WERI-Rb-1 (cell line): ENCODE measurements at regions not wholly inside any gene's neighbourhood (a gene's known extent, or its start where the extent isn't known, plus 50 kb on each side); places are given as distances from the start of the nearest gene placed in this dataset.

Experiments
- DNase-seq: peaks from one replicate; pipeline ENCODE4 v3.0.0-alpha.2; 2020
- H3K27ac ChIP-seq: fragments of 250-450 bp; sonication (Bioruptor Pico); 2 replicates; pipeline ENCODE4 v1.5.1; 2020; ENCODE audit warnings: mild to moderate bottlenecking, moderate library complexity
- H3K27me3 ChIP-seq: fragments of 250-450 bp; sonication (Bioruptor Pico); 2 replicates; pipeline ENCODE4 v1.5.1; 2021; ENCODE audit warnings: mild to moderate bottlenecking, low read depth, moderate library complexity; ENCODE audit not compliant: insufficient read depth, severe bottlenecking
- H3K36me3 ChIP-seq: fragments of 250-450 bp; sonication (Bioruptor Pico); 2 replicates; pipeline ENCODE4 v1.5.1; 2020; ENCODE audit warnings: mild to moderate bottlenecking, moderate library complexity
- H3K4me3 ChIP-seq: 2 replicates; pipeline ENCODE4 v1.5.1; 2011; ENCODE audit warnings: low read depth, mild to moderate bottlenecking, control low read depth, low read length
- H3K9me3 ChIP-seq: fragments of 250-450 bp; sonication (Bioruptor Pico); 2 replicates; pipeline ENCODE4 v1.5.1; 2021; ENCODE audit warnings: mild to moderate bottlenecking, moderate library complexity; ENCODE audit not compliant: severe bottlenecking
- CTCF ChIP-seq: IDR thresholded peaks from 2 replicates; pipeline ENCODE4 v1.5.1; 2011; ENCODE audit warnings: low read depth, mild to moderate bottlenecking, control low read depth, inconsistent platforms, low read length

GRCh38 chr17:77356690-77357201 lies 216.0 kb downstream of the SEC14L1 start:
- peak; percentile 5 for DNase-seq
- no peak for TF ChIP-seq CTCF
- H3K27me3 ChIP-seq = no peaks in the 10 kb centered on the region
- H3K4me3 ChIP-seq = no peak overlapping the region
- no peaks in the 10 kb centered on the region for H3K9me3 ChIP-seq
- H3K36me3 ChIP-seq = peaks cover 24% of the 10 kb centered on the region
- H3K27ac ChIP-seq = no peak overlapping the region

- Histone ChIP-seq H3K27ac (no peak overlapping the region), H3K36me3 (peaks cover 39% of the 10 kb centered on the region), H3K4me3 (no peak overlapping the region), H3K9me3 (no peaks in the 10 kb centered on the region), H3K27me3 (no peaks in the 10 kb centered on the region)
- TF ChIP-seq CTCF = no peak
- peak; percentile 4 for DNase-seq
Observed at GRCh38 chr17:77358801-77359200, 218.0 kb downstream of the SEC14L1 start.

DNA sequence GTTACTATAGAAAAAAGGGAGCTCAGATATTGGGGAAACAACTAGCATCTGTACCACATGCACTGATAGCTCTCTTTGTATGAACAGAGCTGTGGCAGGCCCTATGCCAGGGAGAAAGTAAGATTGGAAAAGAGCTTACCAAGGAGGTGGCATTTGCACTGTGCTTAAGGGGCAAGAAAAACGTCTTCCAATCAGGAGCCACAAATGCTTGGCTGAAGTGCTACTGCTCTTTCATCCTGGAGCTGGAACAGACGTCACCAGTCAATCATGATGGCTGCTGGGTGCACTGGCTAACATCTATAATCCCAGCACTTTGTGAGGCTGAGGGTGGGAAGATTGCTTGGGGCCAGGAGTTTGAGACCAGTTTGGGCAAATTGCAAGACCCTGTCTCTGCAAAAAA lies 218.5 kb downstream of the SEC14L1 start:
- H3K4me3 ChIP-seq = no peak overlapping the region
- no peak overlapping the region for H3K27ac ChIP-seq

GRCh38 chr17:77361986-77362620 lies 221.3 kb downstream of the SEC14L1 start:
- peaks cover 49% of the 10 kb centered on the region for H3K36me3 ChIP-seq
- DNase-seq = no peak
- no peaks in the 10 kb centered on the region for H3K27me3 ChIP-seq
- TF ChIP-seq CTCF = no peak
- no peaks in the 10 kb centered on the region for H3K9me3 ChIP-seq
- H3K27ac ChIP-seq = no peak overlapping the region
- H3K4me3 ChIP-seq = no peak overlapping the region

More for the DNA sequence above, 218.5 kb downstream of the SEC14L1 start:
- peak; percentile 5 for DNase-seq
- Histone ChIP-seq H3K27me3 (no peaks in the 10 kb centered on the region), H3K36me3 (peaks cover 43% of the 10 kb centered on the region), H3K9me3 (no peaks in the 10 kb centered on the region)
- no peak for TF ChIP-seq CTCF

DNA sequence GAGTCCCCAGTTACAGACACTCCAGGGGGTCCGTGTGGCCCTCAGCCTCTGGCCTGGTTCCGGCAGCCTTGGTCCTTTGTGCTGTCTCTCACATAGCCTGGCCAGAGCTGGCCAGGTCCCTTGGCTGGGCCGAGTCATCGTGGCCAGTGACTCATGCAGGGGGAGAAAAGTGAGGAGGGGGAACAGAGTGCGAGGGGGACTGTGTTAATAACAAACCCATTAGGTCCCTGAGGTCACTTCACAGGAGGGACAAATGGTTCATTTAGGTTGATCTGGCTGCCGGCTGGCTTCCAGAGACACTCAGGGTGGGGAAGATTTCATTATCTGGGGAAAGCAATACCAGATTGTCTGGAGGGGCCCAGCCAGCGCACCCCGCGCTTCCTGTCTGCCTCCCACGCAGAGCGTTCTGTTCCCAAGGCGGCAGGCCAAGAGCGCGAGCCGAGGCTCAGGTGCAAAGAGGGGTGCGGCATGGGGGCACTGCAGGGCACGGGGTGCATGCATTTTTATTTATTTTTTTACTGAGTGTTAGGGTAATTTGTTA lies 223.1 kb downstream of the SEC14L1 start:
- Histone ChIP-seq H3K9me3 (no peaks in the 10 kb centered on the region), H3K27me3 (no peaks in the 10 kb centered on the region), H3K36me3 (peaks cover 38% of the 10 kb centered on the region), H3K4me3 (no peak overlapping the region), H3K27ac (no peak overlapping the region)
- no peak for TF ChIP-seq CTCF
- peak; percentile 9 for DNase-seq
